Neural cell (in vitro differentiated cells): ENCODE measurements at regions not wholly inside any gene's neighbourhood (a gene's known extent, or its start where the extent isn't known, plus 50 kb on each side); places are given as distances from the start of the nearest gene placed in this dataset.

ENCODE experiments used
- H2AFZ ChIP-seq: fragments of 200-600, 300-800 bp; sonication (generic), shearing (Covaris generic); 2 replicates; pipeline ENCODE4 v1.6.0; 2014; ENCODE audit warnings: low read depth, mild to moderate bottlenecking, antibody characterized with exemption, low read length, moderate library complexity
- H3F3A ChIP-seq: fragments of 200-600 bp; shearing (Covaris generic); 2 replicates; pipeline ENCODE4 v1.6.1; 2016; ENCODE audit warnings: mild to moderate bottlenecking, moderate library complexity, mixed read lengths, antibody characterized with exemption, low read length; ENCODE audit not compliant: insufficient read depth, poor library complexity, severe bottlenecking
- H3K27ac ChIP-seq: fragments of 200-600, 300-800 bp; sonication (generic), shearing (Covaris generic); 2 replicates; pipeline ENCODE4 v1.5.1; 2014; ENCODE audit warnings: mild to moderate bottlenecking, low read length, moderate library complexity
- H3K27me3 ChIP-seq: fragments of 300-800, 200-600 bp; sonication (generic), shearing (Covaris generic); 2 replicates; pipeline ENCODE4 v1.6.0; 2014; ENCODE audit warnings: mild to moderate bottlenecking, low read depth, low read length, moderate library complexity; ENCODE audit not compliant: insufficient read depth
- H3K36me3 ChIP-seq: fragments of 300-800, 200-600 bp; sonication (generic), shearing (Covaris generic); 2 replicates; pipeline ENCODE4 v1.5.1; 2014; ENCODE audit warnings: mild to moderate bottlenecking, antibody characterized with exemption, low read length, moderate library complexity; ENCODE audit not compliant: insufficient read depth
- H3K4me2 ChIP-seq: fragments of 300-800, 200-600 bp; sonication (generic), shearing (Covaris generic); 2 replicates; pipeline ENCODE4 v1.6.0; 2014; ENCODE audit warnings: mild to moderate bottlenecking, low read length
- H3K4me3 ChIP-seq: fragments of 300-800, 200-600 bp; sonication (generic), shearing (Covaris generic); 2 replicates; pipeline ENCODE4 v1.5.1; 2014; ENCODE audit warnings: mild to moderate bottlenecking, low read length, moderate library complexity
- H3K79me2 ChIP-seq: fragments of 200-600 bp; shearing (Covaris generic); replicated peaks from 2 replicates; pipeline ENCODE4 v1.6.0; 2014; ENCODE audit warnings: mild to moderate bottlenecking, low read length, moderate library complexity; ENCODE audit not compliant: insufficient read depth
- H3K9ac ChIP-seq: fragments of 300-800, 200-600 bp; sonication (generic), shearing (Covaris generic); 2 replicates; pipeline ENCODE4 v1.6.1; 2016; ENCODE audit warnings: mild to moderate bottlenecking, low read length, mixed read lengths
- H3K9me2 ChIP-seq: fragments of 200-600 bp; shearing (Covaris generic); 2 replicates; pipeline ENCODE4 v1.6.1; 2016; ENCODE audit warnings: mild to moderate bottlenecking, low read length, mixed read lengths; ENCODE audit not compliant: insufficient read depth
- H3K9me3 ChIP-seq: fragments of 200-600, 300-800 bp; sonication (generic), shearing (Covaris generic); 2 replicates; pipeline ENCODE4 v1.6.1; 2016; ENCODE audit warnings: mild to moderate bottlenecking, mixed run types, low read length, moderate library complexity, mixed read lengths
- H4K20me1 ChIP-seq: fragments of 200-600 bp; shearing (Covaris generic); 2 replicates; pipeline ENCODE4 v1.6.1; 2016; ENCODE audit warnings: mild to moderate bottlenecking, mixed run types; ENCODE audit not compliant: insufficient read depth
- EP300 ChIP-seq: fragments of 450-650 bp; conservative IDR thresholded peaks from 2 replicates; pipeline ENCODE4 v1.6.1; 2014; ENCODE audit warnings: antibody characterized with exemption, mild to moderate bottlenecking, moderate library complexity; ENCODE audit not compliant: poor library complexity, severe bottlenecking
- EZH2 ChIP-seq: fragments of 200-600, 300-800 bp; shearing (Covaris generic), sonication (generic); IDR thresholded peaks from 2 replicates; pipeline ENCODE4 v1.6.1; 2014; ENCODE audit warnings: antibody characterized with exemption, low read length, borderline replicate concordance, mild to moderate bottlenecking; ENCODE audit not compliant: insufficient read depth, poor library complexity, severe bottlenecking
- MXI1 ChIP-seq: fragments of 450-650 bp; conservative IDR thresholded peaks from 2 replicates; pipeline ENCODE4 v1.6.1; 2014; ENCODE audit warnings: antibody characterized with exemption, mild to moderate bottlenecking; ENCODE audit not compliant: poor library complexity, severe bottlenecking
- POLR2AphosphoS5 ChIP-seq: IDR thresholded peaks from 2 replicates; pipeline ENCODE4 v1.6.1; 2012
- RAD21 ChIP-seq: fragments of 450-650 bp; conservative IDR thresholded peaks from 2 replicates; pipeline ENCODE4 v1.6.1; 2014; ENCODE audit warnings: antibody characterized with exemption, mild to moderate bottlenecking, moderate library complexity
- SMC3 ChIP-seq: fragments of 450-650 bp; conservative IDR thresholded peaks from 2 replicates; pipeline ENCODE4 v1.6.1; 2014; ENCODE audit warnings: antibody characterized with exemption, mild to moderate bottlenecking, moderate library complexity; ENCODE audit not compliant: poor library complexity
- TAF1 ChIP-seq: IDR thresholded peaks from 2 replicates; pipeline ENCODE4 v1.6.1; 2012; ENCODE audit warnings: low read depth
- TF ChIP-seq, protein P1 (sequence below): IDR thresholded peaks from 2 replicates; pipeline ENCODE4 v1.6.1; 2012; ENCODE audit warnings: borderline replicate concordance
- TF ChIP-seq, protein P2 (sequence below): fragments of 450-650 bp; IDR thresholded peaks from 2 replicates; pipeline ENCODE4 v1.5.1; 2014; ENCODE audit warnings: antibody characterized with exemption, mild to moderate bottlenecking, moderate library complexity; ENCODE audit not compliant: poor library complexity, severe bottlenecking

DNA sequence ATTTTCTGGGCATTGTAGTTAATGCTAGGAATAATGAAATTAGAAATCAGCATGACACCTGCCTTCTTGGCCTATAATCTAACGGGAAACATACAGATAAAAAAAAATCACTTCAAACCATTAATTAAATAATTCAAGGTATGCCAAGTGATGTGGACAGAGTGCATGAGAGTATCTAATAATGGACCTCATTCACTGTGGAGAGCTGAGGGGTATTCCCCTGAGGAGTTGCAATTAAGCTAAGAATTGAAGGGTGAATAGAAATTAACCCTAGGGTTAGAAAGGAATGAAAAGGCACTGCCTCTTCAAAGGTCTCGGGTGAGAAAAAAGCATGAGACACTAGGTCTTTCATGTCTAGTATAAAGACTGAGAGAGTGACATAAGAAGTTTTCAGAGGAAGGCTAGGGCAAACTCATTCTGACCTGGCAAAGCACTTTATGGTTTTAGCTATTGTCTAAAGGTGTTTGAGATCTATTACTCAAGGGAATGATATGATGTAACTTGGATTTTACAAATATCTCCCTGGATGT, 466.1 kb downstream of the KCNT2 start:
- no peak for TF ChIP-seq POLR2AphosphoS5
- TF ChIP-seq, protein P1, sequence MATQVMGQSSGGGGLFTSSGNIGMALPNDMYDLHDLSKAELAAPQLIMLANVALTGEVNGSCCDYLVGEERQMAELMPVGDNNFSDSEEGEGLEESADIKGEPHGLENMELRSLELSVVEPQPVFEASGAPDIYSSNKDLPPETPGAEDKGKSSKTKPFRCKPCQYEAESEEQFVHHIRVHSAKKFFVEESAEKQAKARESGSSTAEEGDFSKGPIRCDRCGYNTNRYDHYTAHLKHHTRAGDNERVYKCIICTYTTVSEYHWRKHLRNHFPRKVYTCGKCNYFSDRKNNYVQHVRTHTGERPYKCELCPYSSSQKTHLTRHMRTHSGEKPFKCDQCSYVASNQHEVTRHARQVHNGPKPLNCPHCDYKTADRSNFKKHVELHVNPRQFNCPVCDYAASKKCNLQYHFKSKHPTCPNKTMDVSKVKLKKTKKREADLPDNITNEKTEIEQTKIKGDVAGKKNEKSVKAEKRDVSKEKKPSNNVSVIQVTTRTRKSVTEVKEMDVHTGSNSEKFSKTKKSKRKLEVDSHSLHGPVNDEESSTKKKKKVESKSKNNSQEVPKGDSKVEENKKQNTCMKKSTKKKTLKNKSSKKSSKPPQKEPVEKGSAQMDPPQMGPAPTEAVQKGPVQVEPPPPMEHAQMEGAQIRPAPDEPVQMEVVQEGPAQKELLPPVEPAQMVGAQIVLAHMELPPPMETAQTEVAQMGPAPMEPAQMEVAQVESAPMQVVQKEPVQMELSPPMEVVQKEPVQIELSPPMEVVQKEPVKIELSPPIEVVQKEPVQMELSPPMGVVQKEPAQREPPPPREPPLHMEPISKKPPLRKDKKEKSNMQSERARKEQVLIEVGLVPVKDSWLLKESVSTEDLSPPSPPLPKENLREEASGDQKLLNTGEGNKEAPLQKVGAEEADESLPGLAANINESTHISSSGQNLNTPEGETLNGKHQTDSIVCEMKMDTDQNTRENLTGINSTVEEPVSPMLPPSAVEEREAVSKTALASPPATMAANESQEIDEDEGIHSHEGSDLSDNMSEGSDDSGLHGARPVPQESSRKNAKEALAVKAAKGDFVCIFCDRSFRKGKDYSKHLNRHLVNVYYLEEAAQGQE = no peak
- TF ChIP-seq SMC3 = no peak
- TF ChIP-seq TAF1 = no peak
- no peak for TF ChIP-seq RAD21
- no peak for TF ChIP-seq MXI1
- TF ChIP-seq EP300 = no peak
- H3K4me2 ChIP-seq = no peak overlapping the region

DNA sequence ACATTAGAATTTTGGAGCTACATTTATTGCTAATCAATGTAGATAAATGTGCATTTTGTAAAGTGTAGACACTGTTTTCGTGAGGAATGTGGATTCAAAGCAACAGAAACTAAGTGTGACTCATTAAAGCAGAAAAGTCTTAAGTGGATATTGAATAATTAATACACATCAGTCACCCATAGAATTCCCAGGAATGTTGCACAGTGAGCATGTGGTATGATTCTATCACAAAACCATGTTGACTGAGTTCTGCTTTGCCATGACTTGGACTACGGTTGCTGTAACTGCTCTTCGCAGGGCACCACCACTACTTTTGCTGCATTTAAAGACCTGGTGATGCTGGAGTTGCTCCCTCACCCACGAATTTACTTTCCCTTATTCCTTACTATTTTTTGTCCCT, 471.8 kb downstream of the KCNT2 start:
- no peaks in the 10 kb centered on the region for H3K79me2 ChIP-seq
- H3K4me3 ChIP-seq = no peak overlapping the region
- no peaks in the 10 kb centered on the region for H3K36me3 ChIP-seq
- H2AFZ ChIP-seq = no peak overlapping the region
- no peaks in the 10 kb centered on the region for H3K9me2 ChIP-seq
- no peak overlapping the region for H3K4me2 ChIP-seq
- no peaks in the 10 kb centered on the region for H3F3A ChIP-seq
- no peaks in the 10 kb centered on the region for H3K27me3 ChIP-seq
- no peaks in the 10 kb centered on the region for H3K9me3 ChIP-seq
- H3K27ac ChIP-seq = no peak overlapping the region
- no peaks in the 10 kb centered on the region for H4K20me1 ChIP-seq
- no peak overlapping the region for H3K9ac ChIP-seq
- TF ChIP-seq TAF1 (no peak), EP300 (no peak), RAD21 (no peak), SMC3 (no peak), POLR2AphosphoS5 (no peak), EZH2 (no peak), MXI1 (no peak)
- TF ChIP-seq, protein P1 = no peak
- TF ChIP-seq, protein P2, sequence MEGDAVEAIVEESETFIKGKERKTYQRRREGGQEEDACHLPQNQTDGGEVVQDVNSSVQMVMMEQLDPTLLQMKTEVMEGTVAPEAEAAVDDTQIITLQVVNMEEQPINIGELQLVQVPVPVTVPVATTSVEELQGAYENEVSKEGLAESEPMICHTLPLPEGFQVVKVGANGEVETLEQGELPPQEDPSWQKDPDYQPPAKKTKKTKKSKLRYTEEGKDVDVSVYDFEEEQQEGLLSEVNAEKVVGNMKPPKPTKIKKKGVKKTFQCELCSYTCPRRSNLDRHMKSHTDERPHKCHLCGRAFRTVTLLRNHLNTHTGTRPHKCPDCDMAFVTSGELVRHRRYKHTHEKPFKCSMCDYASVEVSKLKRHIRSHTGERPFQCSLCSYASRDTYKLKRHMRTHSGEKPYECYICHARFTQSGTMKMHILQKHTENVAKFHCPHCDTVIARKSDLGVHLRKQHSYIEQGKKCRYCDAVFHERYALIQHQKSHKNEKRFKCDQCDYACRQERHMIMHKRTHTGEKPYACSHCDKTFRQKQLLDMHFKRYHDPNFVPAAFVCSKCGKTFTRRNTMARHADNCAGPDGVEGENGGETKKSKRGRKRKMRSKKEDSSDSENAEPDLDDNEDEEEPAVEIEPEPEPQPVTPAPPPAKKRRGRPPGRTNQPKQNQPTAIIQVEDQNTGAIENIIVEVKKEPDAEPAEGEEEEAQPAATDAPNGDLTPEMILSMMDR = no peak

More for the DNA sequence above, 466.1 kb downstream of the KCNT2 start:
- no peaks in the 10 kb centered on the region for H3K79me2 ChIP-seq
- no peaks in the 10 kb centered on the region for H3K27me3 ChIP-seq
- H4K20me1 ChIP-seq = no peaks in the 10 kb centered on the region
- no peaks in the 10 kb centered on the region for H3K9me3 ChIP-seq
- no peaks in the 10 kb centered on the region for H3F3A ChIP-seq
- H3K9ac ChIP-seq = no peak overlapping the region
- H3K9me2 ChIP-seq = no peaks in the 10 kb centered on the region
- no peak overlapping the region for H2AFZ ChIP-seq
- H3K36me3 ChIP-seq = no peaks in the 10 kb centered on the region
- H3K27ac ChIP-seq = no peak overlapping the region
- no peak overlapping the region for H3K4me3 ChIP-seq
